ENCODE measurements at regions not wholly inside any gene's neighbourhood (a gene's known extent, or its start where the extent isn't known, plus 50 kb on each side); places are given as distances from the start of the nearest gene placed in this dataset.

DNA sequence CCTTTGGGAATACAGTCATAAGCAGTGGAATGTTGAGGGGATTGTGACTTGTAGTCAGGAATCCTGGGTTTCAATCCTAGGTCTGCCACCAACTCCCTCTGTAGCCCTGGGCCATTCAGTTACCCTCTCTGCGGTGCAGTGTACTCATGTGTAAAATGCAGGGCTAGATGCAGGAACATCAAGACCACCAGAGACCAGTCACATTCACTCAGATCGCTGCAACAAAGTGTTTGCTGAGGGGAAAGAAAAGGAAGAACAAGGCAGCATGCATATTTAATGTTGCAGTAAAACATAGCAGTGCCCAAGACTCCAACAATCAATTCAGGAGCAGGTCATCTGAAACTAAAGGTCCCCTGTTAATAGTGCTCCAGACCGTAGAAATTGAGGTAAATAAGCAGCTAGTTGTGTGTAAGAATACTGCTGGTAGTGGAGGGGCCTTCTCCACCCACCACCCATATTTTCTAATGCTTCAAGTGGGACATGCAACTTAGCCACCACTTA, 410.7 kb downstream of the OMA1 start:
- H3K4me3 ChIP-seq (ENCODE audit: low read depth, low read length): no peak overlapping the region
- TF ChIP-seq, protein P1, sequence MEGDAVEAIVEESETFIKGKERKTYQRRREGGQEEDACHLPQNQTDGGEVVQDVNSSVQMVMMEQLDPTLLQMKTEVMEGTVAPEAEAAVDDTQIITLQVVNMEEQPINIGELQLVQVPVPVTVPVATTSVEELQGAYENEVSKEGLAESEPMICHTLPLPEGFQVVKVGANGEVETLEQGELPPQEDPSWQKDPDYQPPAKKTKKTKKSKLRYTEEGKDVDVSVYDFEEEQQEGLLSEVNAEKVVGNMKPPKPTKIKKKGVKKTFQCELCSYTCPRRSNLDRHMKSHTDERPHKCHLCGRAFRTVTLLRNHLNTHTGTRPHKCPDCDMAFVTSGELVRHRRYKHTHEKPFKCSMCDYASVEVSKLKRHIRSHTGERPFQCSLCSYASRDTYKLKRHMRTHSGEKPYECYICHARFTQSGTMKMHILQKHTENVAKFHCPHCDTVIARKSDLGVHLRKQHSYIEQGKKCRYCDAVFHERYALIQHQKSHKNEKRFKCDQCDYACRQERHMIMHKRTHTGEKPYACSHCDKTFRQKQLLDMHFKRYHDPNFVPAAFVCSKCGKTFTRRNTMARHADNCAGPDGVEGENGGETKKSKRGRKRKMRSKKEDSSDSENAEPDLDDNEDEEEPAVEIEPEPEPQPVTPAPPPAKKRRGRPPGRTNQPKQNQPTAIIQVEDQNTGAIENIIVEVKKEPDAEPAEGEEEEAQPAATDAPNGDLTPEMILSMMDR (IDR thresholded peaks at IDR 0.05; ENCODE audit: insufficient read depth, low read depth, low read length): no peak
- no peak for DNase-seq (ENCODE audit: low read depth)

DNA sequence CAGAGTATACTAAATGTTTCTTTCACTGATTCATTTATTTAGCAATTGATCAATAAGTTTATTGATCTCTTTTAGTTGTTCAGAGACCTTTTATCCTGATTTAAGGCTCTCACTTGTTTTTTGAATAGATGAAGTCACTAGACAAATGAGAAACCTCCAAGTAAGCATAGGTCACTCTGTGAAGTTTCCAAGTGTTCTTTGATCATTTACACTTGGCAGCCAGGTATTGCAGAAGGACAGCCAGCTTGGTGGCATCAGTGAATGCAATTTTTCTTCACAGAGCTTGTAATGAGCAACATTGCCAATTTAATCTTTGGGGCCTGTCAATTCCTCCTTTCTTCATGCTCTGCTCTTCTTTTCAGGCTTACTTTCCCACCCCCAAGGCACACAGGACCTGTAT, 413.0 kb downstream of the OMA1 start:
- TF ChIP-seq, protein P1 (IDR thresholded peaks at IDR 0.05; ENCODE audit: insufficient read depth, low read depth, low read length): no peak
- DNase-seq (ENCODE audit: low read depth): no peak
- H3K4me3 ChIP-seq (ENCODE audit: low read depth, low read length): no peak overlapping the region

- TF ChIP-seq, protein P1 (IDR thresholded peaks at IDR 0.05; ENCODE audit: insufficient read depth, low read depth, low read length): no peak
- H3K4me3 ChIP-seq (ENCODE audit: low read depth, low read length): no peak overlapping the region
- no peak for DNase-seq (ENCODE audit: low read depth)
Measured at GRCh38 chr1:58123051-58123450, 423.5 kb downstream of the OMA1 start.

GRCh38 chr1:58119971-58120370, 426.6 kb downstream of the OMA1 start:
- no peak overlapping the region for H3K4me3 ChIP-seq (ENCODE audit: low read depth, low read length)
- DNase-seq (ENCODE audit: low read depth): no peak
- TF ChIP-seq, protein P1 (IDR thresholded peaks at IDR 0.05; ENCODE audit: insufficient read depth, low read depth, low read length): no peak

GRCh38 chr1:58116284-58116683, 430.2 kb downstream of the OMA1 start:
- DNase-seq (ENCODE audit: low read depth): no peak
- no peak overlapping the region for H3K4me3 ChIP-seq (ENCODE audit: low read depth, low read length)
- TF ChIP-seq, protein P1 (IDR thresholded peaks at IDR 0.05; ENCODE audit: insufficient read depth, low read depth, low read length): no peak

DNA sequence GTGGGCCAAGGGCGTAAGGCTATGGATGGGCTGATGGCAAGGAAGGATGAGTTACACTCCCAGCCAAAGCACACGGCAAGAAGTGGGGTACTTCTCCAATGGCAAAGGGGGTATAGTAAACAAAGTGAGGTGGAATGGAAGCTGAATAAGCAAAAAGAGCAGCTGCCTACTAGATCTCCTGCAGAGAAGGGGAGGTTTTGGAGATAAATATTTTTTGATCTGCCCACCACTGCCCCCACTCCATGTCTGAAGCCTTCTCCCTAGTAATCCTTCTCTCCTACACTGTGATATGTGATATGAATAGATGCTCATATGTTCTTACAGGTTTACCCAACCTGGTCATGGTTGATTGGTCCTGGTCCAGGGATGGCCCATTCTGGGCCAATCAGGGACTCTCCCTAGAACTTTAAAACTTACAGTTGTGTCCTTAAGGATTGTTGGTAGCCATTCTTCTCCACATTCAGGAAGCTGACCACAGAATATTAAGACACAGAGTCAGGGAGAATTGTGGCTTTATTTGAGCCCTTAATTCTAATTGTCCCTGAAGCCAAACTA, 436.8 kb downstream of the OMA1 start:
- DNase-seq (ENCODE audit: low read depth): no peak
- H3K4me3 ChIP-seq (ENCODE audit: low read depth, low read length): no peak overlapping the region
- TF ChIP-seq, protein P1 (IDR thresholded peaks at IDR 0.05; ENCODE audit: insufficient read depth, low read depth, low read length): no peak

DNA sequence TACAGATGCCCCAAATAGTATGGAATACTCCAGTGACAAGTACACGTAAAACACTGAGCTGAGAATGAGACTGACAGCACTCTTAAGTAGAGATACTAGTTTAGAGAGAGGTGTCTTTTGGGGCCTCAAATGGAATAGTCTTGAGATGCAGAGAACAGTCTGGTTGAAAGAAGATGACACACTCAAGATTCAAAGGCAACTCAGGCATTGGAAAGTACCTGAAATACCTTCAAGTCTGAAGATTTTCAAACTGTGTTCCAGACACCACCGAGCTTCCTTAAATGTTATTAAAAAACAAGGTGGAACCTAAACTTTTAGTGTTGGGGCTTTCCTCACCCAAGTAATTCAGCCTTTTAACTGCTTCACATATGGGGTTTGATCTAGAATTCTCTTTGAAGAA, 437.7 kb downstream of the OMA1 start:
- TF ChIP-seq, protein P1 (IDR thresholded peaks at IDR 0.05; ENCODE audit: insufficient read depth, low read depth, low read length): no peak
- no peak overlapping the region for H3K4me3 ChIP-seq (ENCODE audit: low read depth, low read length)
- no peak for DNase-seq (ENCODE audit: low read depth)

All from fibroblast of villous mesenchyme (primary cell).